ENCODE measurements at regions not wholly inside any gene's neighbourhood (a gene's known extent, or its start where the extent isn't known, plus 50 kb on each side); places are given as distances from the start of the nearest gene placed in this dataset.

DNA sequence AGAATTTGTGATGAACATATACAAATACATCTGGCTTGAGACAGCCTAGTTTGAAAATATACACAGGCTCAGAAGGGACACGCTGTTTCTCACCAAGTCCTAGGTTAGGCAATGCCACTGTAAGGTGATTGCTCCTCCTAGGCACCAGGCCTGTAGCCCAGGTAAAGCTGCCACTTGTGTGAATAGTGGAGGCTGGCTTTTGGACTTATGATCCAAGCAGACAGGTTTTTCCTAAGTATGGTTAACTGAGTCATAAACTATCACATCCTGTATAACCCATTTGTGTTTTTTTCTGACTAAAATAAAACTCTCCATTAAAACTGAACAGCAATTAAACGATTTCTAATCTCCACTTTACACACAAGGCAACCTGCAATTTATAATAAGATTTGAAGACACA lies 81.0 kb downstream of the SEMA4F start:
- H3K9ac ChIP-seq (ENCODE audit: insufficient read length, low read depth): no peak overlapping the region
- no peak for DNase-seq (ENCODE audit: low read depth, low spot score)
- TF ChIP-seq YY1 (IDR thresholded peaks at IDR 0.05; ENCODE audit: insufficient read depth, insufficient read length): no peak
- TF ChIP-seq ZNF274 (IDR thresholded peaks at IDR 0.05; ENCODE audit: low read depth, low read length): no peak
- TF ChIP-seq SUZ12 (IDR thresholded peaks at IDR 0.05; ENCODE audit: extremely low read depth, insufficient read depth, insufficient read length): no peak
- no peaks in the 10 kb centered on the region for H3K36me3 ChIP-seq (ENCODE audit: insufficient read depth, insufficient read length, low read length)
- H3K4me3 ChIP-seq (ENCODE audit: insufficient read length, low read depth): no peak overlapping the region
- no peaks in the 10 kb centered on the region for H3K27me3 ChIP-seq (ENCODE audit: insufficient read depth, insufficient read length)
- peaks cover 9% of the 10 kb centered on the region; the same call in 1 of the 2 replicates for H3K9me3 ChIP-seq (ENCODE audit: insufficient read depth, low read length)
- no peaks in the 10 kb centered on the region for H3K4me1 ChIP-seq (ENCODE audit: insufficient read depth, insufficient read length)

DNA sequence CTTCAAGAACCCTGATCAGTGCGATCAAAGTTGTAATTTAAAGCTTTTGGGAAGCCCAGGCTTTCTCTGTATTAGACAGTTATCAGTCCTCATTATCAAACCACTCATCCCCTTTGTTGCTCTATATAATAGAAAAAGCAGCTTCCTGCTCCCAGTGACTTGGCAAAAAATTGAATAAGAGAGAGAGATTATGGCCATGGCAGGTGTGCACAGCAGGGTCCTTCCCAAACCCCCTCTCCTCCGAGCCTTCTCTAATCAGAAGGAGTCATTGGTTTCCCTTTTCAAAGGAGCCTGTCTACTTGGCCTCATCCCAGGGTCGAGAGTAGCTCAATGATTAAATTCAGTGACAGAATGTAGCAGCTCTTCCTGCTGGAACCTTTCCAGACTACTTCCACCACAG lies 81.5 kb downstream of the SEMA4F start:
- H3K9ac ChIP-seq (ENCODE audit: insufficient read length, low read depth): no peak overlapping the region
- H3K36me3 ChIP-seq (ENCODE audit: insufficient read depth, insufficient read length, low read length): no peaks in the 10 kb centered on the region
- no peaks in the 10 kb centered on the region for H3K4me1 ChIP-seq (ENCODE audit: insufficient read depth, insufficient read length)
- TF ChIP-seq YY1 (IDR thresholded peaks at IDR 0.05; ENCODE audit: insufficient read depth, insufficient read length) (no peak), ZNF274 (IDR thresholded peaks at IDR 0.05; ENCODE audit: low read depth, low read length) (no peak), SUZ12 (IDR thresholded peaks at IDR 0.05; ENCODE audit: extremely low read depth, insufficient read depth, insufficient read length) (no peak)
- no peak overlapping the region for H3K4me3 ChIP-seq (ENCODE audit: insufficient read length, low read depth)
- H3K9me3 ChIP-seq (ENCODE audit: insufficient read depth, low read length): peaks cover 9% of the 10 kb centered on the region; the same call in 1 of the 2 replicates
- DNase-seq (ENCODE audit: low read depth, low spot score): peak; percentile 16
- H3K27me3 ChIP-seq (ENCODE audit: insufficient read depth, insufficient read length): no peaks in the 10 kb centered on the region

DNA sequence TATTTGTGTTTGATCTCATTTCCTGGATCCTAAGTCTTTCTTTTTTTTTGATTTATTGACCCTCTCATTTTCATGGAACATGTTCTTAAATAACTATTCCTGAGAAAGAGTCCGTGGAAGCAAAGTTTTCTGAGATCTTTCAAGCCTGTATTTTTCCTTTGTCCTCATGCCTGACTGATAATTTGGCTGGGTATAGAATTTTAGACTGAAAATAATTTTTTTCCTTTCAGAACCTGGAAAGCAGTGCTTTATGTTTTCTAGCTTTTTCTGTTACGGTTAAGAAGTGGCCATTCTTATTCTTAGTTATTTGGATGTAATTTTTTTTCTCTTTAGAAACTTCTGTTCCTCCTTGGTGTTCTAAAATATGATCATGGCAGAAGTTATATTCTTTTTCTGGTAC lies 82.5 kb downstream of the SEMA4F start:
- TF ChIP-seq YY1 (IDR thresholded peaks at IDR 0.05; ENCODE audit: insufficient read depth, insufficient read length) (no peak), ZNF274 (IDR thresholded peaks at IDR 0.05; ENCODE audit: low read depth, low read length) (no peak), SUZ12 (IDR thresholded peaks at IDR 0.05; ENCODE audit: extremely low read depth, insufficient read depth, insufficient read length) (no peak)
- no peaks in the 10 kb centered on the region for H3K27me3 ChIP-seq (ENCODE audit: insufficient read depth, insufficient read length)
- H3K36me3 ChIP-seq (ENCODE audit: insufficient read depth, insufficient read length, low read length): no peaks in the 10 kb centered on the region
- H3K4me3 ChIP-seq (ENCODE audit: insufficient read length, low read depth): no peak overlapping the region
- H3K9ac ChIP-seq (ENCODE audit: insufficient read length, low read depth): no peak overlapping the region
- H3K9me3 ChIP-seq (ENCODE audit: insufficient read depth, low read length): peaks cover 9% of the 10 kb centered on the region; the same call in 1 of the 2 replicates
- DNase-seq (ENCODE audit: low read depth, low spot score): no peak
- no peaks in the 10 kb centered on the region for H3K4me1 ChIP-seq (ENCODE audit: insufficient read depth, insufficient read length)

DNA sequence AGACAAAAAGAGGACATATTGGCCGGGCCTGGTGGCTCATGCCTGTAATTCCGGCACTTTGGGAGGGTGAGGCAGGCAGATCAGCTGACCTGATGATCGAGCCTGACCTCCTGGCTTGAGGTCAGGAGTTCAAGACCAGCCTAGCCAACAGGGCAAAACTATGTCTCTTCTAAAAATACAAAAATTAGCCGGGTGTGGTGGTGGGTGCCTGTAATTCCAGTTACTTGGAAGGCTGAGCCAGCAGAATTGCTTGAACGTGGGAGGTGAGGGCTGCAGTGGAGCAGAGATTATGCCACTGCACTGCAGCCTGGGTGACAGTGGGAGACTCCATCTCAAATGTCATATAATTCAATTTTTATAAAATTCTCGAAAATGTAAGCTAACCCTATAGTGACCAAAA lies 84.5 kb downstream of the SEMA4F start:
- Histone ChIP-seq H3K9ac (ENCODE audit: insufficient read length, low read depth) (no peak overlapping the region), H3K27me3 (ENCODE audit: insufficient read depth, insufficient read length) (no peaks in the 10 kb centered on the region), H3K36me3 (ENCODE audit: insufficient read depth, insufficient read length, low read length) (no peaks in the 10 kb centered on the region), H3K4me3 (ENCODE audit: insufficient read length, low read depth) (no peak overlapping the region), H3K9me3 (ENCODE audit: insufficient read depth, low read length) (peaks cover 9% of the 10 kb centered on the region; the same call in 1 of the 2 replicates), H3K4me1 (ENCODE audit: insufficient read depth, insufficient read length) (no peaks in the 10 kb centered on the region)
- TF ChIP-seq ZNF274 (IDR thresholded peaks at IDR 0.05; ENCODE audit: low read depth, low read length): no peak
- TF ChIP-seq YY1 (IDR thresholded peaks at IDR 0.05; ENCODE audit: insufficient read depth, insufficient read length): no peak
- TF ChIP-seq SUZ12 (IDR thresholded peaks at IDR 0.05; ENCODE audit: extremely low read depth, insufficient read depth, insufficient read length): no peak
- DNase-seq (ENCODE audit: low read depth, low spot score): no peak

DNA sequence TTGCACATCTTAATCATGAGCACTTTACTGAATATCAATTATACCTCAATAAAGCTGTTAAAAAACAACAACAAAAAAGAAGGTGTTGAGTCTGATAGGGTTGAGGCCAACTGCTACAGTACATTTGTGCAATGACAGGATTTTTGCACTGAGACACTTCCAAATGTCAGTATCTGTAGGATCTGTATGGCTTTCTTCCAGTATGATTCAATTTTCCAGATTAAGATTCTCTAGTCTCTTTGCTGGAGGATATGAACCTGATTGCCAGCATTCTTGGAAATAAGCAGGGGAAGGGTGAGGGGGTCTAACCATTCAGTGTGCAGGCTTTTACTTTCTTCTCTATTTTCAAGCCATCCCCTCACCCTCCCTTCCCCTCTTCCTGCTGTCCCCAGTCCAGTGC lies 85.1 kb downstream of the SEMA4F start:
- Histone ChIP-seq H3K27me3 (ENCODE audit: insufficient read depth, insufficient read length) (no peaks in the 10 kb centered on the region), H3K9me3 (ENCODE audit: insufficient read depth, low read length) (peaks cover 9% of the 10 kb centered on the region; the same call in 1 of the 2 replicates), H3K36me3 (ENCODE audit: insufficient read depth, insufficient read length, low read length) (no peaks in the 10 kb centered on the region), H3K4me3 (ENCODE audit: insufficient read length, low read depth) (no peak overlapping the region), H3K4me1 (ENCODE audit: insufficient read depth, insufficient read length) (no peaks in the 10 kb centered on the region), H3K9ac (ENCODE audit: insufficient read length, low read depth) (no peak overlapping the region)
- TF ChIP-seq YY1 (IDR thresholded peaks at IDR 0.05; ENCODE audit: insufficient read depth, insufficient read length) (no peak), ZNF274 (IDR thresholded peaks at IDR 0.05; ENCODE audit: low read depth, low read length) (no peak), SUZ12 (IDR thresholded peaks at IDR 0.05; ENCODE audit: extremely low read depth, insufficient read depth, insufficient read length) (no peak)
- DNase-seq (ENCODE audit: low read depth, low spot score): no peak

DNA sequence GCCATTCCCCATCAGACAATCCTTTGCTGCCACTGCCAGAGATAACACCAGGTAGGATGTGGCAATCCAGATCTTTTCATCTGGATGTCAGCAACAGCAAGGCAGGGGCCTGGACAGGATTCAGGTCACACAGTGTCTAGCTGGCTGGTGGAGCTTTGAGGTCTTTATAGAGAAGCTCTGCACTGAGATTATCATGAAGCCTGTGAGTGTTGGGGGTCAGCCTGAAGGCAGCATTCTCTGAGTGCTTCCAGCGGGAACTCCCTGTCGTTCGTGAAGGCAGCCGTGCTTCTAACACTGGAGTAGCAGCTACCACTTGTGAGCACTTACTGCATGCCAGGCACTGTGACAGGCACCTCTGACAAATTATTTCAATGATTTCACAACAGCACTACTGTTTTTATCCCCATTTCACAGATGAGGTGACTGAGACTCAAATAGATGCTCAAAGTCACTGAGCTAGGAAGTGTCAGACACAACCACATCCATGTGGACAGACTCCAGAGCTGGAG lies 85.7 kb downstream of the SEMA4F start:
- no peaks in the 10 kb centered on the region for H3K4me1 ChIP-seq (ENCODE audit: insufficient read depth, insufficient read length)
- TF ChIP-seq SUZ12 (IDR thresholded peaks at IDR 0.05; ENCODE audit: extremely low read depth, insufficient read depth, insufficient read length): no peak
- no peak for TF ChIP-seq YY1 (IDR thresholded peaks at IDR 0.05; ENCODE audit: insufficient read depth, insufficient read length)
- TF ChIP-seq ZNF274 (IDR thresholded peaks at IDR 0.05; ENCODE audit: low read depth, low read length): no peak
- no peak overlapping the region for H3K9ac ChIP-seq (ENCODE audit: insufficient read length, low read depth)
- peaks cover 9% of the 10 kb centered on the region; the same call in 1 of the 2 replicates for H3K9me3 ChIP-seq (ENCODE audit: insufficient read depth, low read length)
- H3K4me3 ChIP-seq (ENCODE audit: insufficient read length, low read depth): no peak overlapping the region
- H3K36me3 ChIP-seq (ENCODE audit: insufficient read depth, insufficient read length, low read length): no peaks in the 10 kb centered on the region
- H3K27me3 ChIP-seq (ENCODE audit: insufficient read depth, insufficient read length): no peaks in the 10 kb centered on the region
- DNase-seq (ENCODE audit: low read depth, low spot score): no peak

DNA sequence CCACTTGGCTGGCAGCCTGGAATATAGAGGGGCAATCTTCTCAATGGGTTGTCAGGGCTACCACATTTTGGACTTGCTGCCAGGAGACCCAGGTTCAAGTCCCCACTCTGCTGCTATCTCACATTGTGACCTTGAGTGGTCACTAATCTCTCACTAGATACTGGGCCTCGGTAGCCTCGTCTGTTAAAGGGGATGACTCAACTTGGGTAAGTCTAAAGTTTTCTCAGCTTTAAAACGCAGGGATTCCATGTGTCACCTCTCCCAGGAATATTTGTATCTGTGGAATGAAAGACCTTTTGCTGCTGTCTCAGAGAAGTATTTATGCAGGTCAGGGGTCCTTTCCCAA lies 86.3 kb downstream of the SEMA4F start:
- Histone ChIP-seq H3K36me3 (ENCODE audit: insufficient read depth, insufficient read length, low read length) (no peaks in the 10 kb centered on the region), H3K4me1 (ENCODE audit: insufficient read depth, insufficient read length) (no peaks in the 10 kb centered on the region), H3K9ac (ENCODE audit: insufficient read length, low read depth) (no peak overlapping the region), H3K9me3 (ENCODE audit: insufficient read depth, low read length) (peaks cover 9% of the 10 kb centered on the region; the same call in 1 of the 2 replicates), H3K27me3 (ENCODE audit: insufficient read depth, insufficient read length) (no peaks in the 10 kb centered on the region), H3K4me3 (ENCODE audit: insufficient read length, low read depth) (no peak overlapping the region)
- no peak for TF ChIP-seq ZNF274 (IDR thresholded peaks at IDR 0.05; ENCODE audit: low read depth, low read length)
- no peak for TF ChIP-seq SUZ12 (IDR thresholded peaks at IDR 0.05; ENCODE audit: extremely low read depth, insufficient read depth, insufficient read length)
- no peak for TF ChIP-seq YY1 (IDR thresholded peaks at IDR 0.05; ENCODE audit: insufficient read depth, insufficient read length)
- no peak for DNase-seq (ENCODE audit: low read depth, low spot score)
